T-cell (primary cell): ENCODE measurements at regions not wholly inside any gene's neighbourhood (a gene's known extent, or its start where the extent isn't known, plus 50 kb on each side); places are given as distances from the start of the nearest gene placed in this dataset.
A peak's percentile ranks its signal among the peaks of the same experiment; 100 is the strongest.

Source experiments
- ATAC-seq, 4 experiments: fragments of 200-7000 bp in 3 of 4; fragments of 150-1000 bp in 1 of 4; cut with Tn5 transposase; replicated peaks in 1 of 4; 1 replicate in 3 of 4; 2 replicates in 1 of 4; pipeline ENCODE4 v1.10.0; 2021; ENCODE audit warnings: moderate library complexity in 3 of 4, mild to moderate bottlenecking in 2 of 4, moderate number of reproducible peaks in 1 of 4
- CTCF ChIA-PET, 2 donors: fragments of 300-600 bp; sonication (Branson Sonifier 250); formaldehyde crosslinking; loops; one replicate each; lab custom pipeline; 2022; ENCODE audit warnings: antibody characterized with exemption in 2 of 2; lab: Charles Lee
- POLR2A ChIA-PET, 2 donors: fragments of 300-600 bp; sonication (Branson Sonifier 250); formaldehyde crosslinking; loops; one replicate each; lab custom pipeline; 2022; ENCODE audit warnings: antibody characterized with exemption in 2 of 2; lab: Charles Lee
- DNase-seq, 35 experiments: peaks; one replicate each; pipeline versions ENCODE4 v3.0.0 to v3.0.0-alpha.2; 2013 to 2023
- H3K27ac ChIP-seq: one replicate; pipeline ENCODE4 v1.5.1; 2013; ENCODE audit warnings: low read length
- H3K27me3 ChIP-seq, 2 experiments: replicated peaks in 1 of 2; 1 replicate in 1 of 2; 2 replicates in 1 of 2; pipeline versions ENCODE4 v1.6.1 to v1.7.0; 2013; ENCODE audit warnings: low read length in 1 of 2, mixed read lengths in 1 of 2; ENCODE audit not compliant: control insufficient read depth in 2 of 2, insufficient read depth in 2 of 2; ENCODE audit errors: extremely low read depth in 1 of 2
- H3K36me3 ChIP-seq, 2 donors: 1 replicate in 1 of 2; 2 replicates in 1 of 2; pipeline versions ENCODE4 v1.6.1 to v1.7.0; 2013; ENCODE audit warnings: low read length in 1 of 2; ENCODE audit not compliant: control insufficient read depth in 2 of 2, insufficient read depth in 1 of 2; ENCODE audit errors: extremely low read depth in 1 of 2
- H3K4me1 ChIP-seq, 2 experiments: 1 replicate in 1 of 2; 2 replicates in 1 of 2; pipeline versions ENCODE4 v1.6.1 to v1.7.0; 2013; ENCODE audit warnings: low read length in 2 of 2, mixed read lengths in 1 of 2; ENCODE audit not compliant: insufficient read depth in 2 of 2, control insufficient read depth in 1 of 2; ENCODE audit errors: extremely low read depth in 1 of 2
- H3K4me3 ChIP-seq, 2 donors: 1 replicate in 1 of 2; 2 replicates in 1 of 2; pipeline versions ENCODE4 v1.5.1 to v1.7.0; 2013; ENCODE audit warnings: mild to moderate bottlenecking in 2 of 2, low read length in 1 of 2, moderate library complexity in 1 of 2; ENCODE audit not compliant: control insufficient read depth in 1 of 2; ENCODE audit errors: extremely low read depth in 1 of 2
- H3K9me3 ChIP-seq: 2 replicates; pipeline ENCODE4 v1.7.0; 2013
- H3K27ac Mint-ChIP-seq, 2 donors: one replicate each; pipeline ENCODE4 v1.8.0; 2020 to 2021; ENCODE audit warnings: mild to moderate bottlenecking in 2 of 2, mixed read lengths in 2 of 2
- H3K27me3 Mint-ChIP-seq, 2 donors: one replicate each; pipeline ENCODE4 v1.8.0; 2021 to 2022; ENCODE audit warnings: mixed read lengths in 2 of 2
- H3K36me3 Mint-ChIP-seq: one replicate; pipeline ENCODE4 v1.8.0; 2021; ENCODE audit warnings: mixed read lengths
- H3K4me1 Mint-ChIP-seq, 3 donors: one replicate each; pipeline ENCODE4 v1.8.0; 2020 to 2022; ENCODE audit warnings: mixed read lengths in 3 of 3, mild to moderate bottlenecking in 1 of 3
- H3K4me3 Mint-ChIP-seq, 3 donors: one replicate each; pipeline ENCODE4 v1.8.0; 2020 to 2022; ENCODE audit warnings: mild to moderate bottlenecking in 3 of 3, mixed read lengths in 3 of 3, moderate library complexity in 3 of 3
- H3K9me3 Mint-ChIP-seq, 3 donors: one replicate each; pipeline ENCODE4 v1.8.0; 2020 to 2022; ENCODE audit warnings: mixed read lengths in 3 of 3
- WGBS: methylation state at CpG from one replicate; pipeline ENCODE4 v1.1.5; 2013; ENCODE audit warnings: missing lambda C conversion rate; ENCODE audit not compliant: insufficient coverage; 5-methylcytosine and 5-hydroxymethylcytosine counted together

DNA sequence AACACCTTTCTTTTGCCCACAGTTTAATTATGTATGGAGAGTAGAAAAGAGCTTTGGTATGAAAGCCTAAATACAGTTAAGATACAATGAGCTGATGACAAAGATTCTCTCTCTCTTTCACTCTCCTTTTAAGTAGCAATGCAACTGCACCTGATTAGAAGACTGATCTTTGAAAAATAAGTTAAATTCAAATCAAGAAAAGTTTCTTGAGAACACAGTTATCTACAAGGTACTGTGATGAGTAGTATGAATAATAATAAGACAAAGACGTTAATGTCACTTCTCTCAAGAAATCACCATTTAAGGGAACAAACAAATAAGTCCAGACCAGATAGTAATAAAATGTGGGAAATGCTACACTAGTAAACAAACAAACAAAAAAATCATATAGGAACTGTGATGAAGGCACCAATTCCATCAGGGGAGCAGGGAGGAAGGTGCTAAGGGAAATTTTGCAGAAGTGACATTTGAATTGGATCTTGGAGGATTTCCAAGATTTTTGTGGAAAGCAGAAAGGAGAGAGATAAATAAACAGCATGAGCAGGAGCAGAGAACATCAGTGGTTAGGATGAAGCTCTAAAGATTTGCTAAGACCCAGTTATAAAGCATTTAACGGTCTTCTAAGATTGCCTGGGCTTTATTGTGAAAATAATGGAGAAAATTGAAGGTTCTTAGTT is 65.2 kb upstream of the STK38L start:
- Histone ChIP-seq H3K4me3 (no peak overlapping the region), H3K36me3 (no peaks in the 10 kb centered on the region), H3K27ac (no peak overlapping the region), H3K9me3 (no peaks in the 10 kb centered on the region), H3K27me3 (peaks cover 0 to 3% of the 10 kb centered on the region in 2 experiments), H3K4me1 (no peaks in the 10 kb centered on the region)
- Mint-ChIP-seq H3K4me1 (peaks cover 5 to 8% (median 7%) of the 10 kb centered on the region in 3 donors), H3K27me3 (no peaks in the 10 kb centered on the region), H3K27ac (no peak overlapping the region), H3K36me3 (no peaks in the 10 kb centered on the region), H3K9me3 (no peaks in the 10 kb centered on the region), H3K4me3 (no peak overlapping the region)
- ATAC-seq: no peak
- WGBS: 80% methylated on average over 1 of the region's 2 CpGs
- DNase-seq: no peak
- CTCF ChIA-PET: no interaction called here
- POLR2A ChIA-PET: no interaction called here

DNA sequence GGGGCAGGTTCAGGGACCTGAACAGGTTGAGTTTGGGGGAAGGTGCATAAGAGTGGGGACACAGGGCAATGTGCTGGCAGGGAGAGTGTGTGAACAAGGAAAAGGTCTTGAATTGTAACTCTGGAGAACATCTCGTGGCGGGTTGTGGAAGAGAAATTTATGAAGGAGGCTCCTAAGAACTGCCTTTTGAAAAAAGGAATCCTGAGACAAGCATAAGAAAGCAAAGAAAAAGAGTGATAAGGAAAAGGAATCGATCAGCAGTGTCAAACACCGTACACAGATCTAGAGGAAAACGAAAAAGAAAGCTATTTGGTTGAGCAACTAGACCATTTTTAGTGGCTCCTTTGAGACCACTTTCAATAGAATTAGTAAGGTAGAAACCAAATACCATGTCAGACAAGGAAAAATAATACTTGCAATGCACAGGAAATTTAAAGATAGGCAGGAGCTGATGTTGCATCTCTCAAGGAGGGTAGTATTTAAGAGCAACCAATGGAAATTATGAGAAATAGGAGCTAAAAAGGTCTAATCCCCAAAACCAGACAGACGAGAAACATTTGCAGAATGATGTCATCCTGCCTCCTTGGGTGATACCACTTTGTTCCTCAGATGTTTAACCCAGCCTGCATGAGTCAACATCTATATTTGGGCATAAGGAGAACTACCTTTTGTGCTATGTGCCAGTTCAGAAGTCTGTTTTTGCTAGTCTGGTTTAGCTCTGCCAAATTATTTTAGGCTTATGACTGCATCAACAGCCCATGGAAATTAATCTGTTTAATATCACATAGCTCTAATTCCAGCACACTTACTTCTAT is 64.5 kb upstream of the STK38L start:
- Histone ChIP-seq H3K9me3 (no peaks in the 10 kb centered on the region), H3K27ac (no peak overlapping the region), H3K27me3 (peaks cover 0 to 3% of the 10 kb centered on the region in 2 experiments), H3K36me3 (no peaks in the 10 kb centered on the region), H3K4me1 (no peaks in the 10 kb centered on the region), H3K4me3 (no peak overlapping the region)
- ATAC-seq (peak in 2 of 4 experiments; percentile 52 to 63), DNase-seq (peak in 1 of 35 experiments; percentile 14)
- no peaks in the 10 kb centered on the region for H3K27me3 Mint-ChIP-seq
- POLR2A ChIA-PET: interaction anchor here (0.6 kb wide), 2 partner anchors 9 to 63 kb away, joined by 3 read pairs; no protein-coding TSS in a partner anchor
- H3K27ac Mint-ChIP-seq: no peak overlapping the region
- WGBS: 52% methylated on average over 3 of the region's 6 CpGs
- no peaks in the 10 kb centered on the region for H3K9me3 Mint-ChIP-seq
- no peak overlapping the region for H3K4me3 Mint-ChIP-seq
- CTCF ChIA-PET: no interaction called here
- no peaks in the 10 kb centered on the region for H3K36me3 Mint-ChIP-seq
- peaks cover 5 to 8% (median 7%) of the 10 kb centered on the region in 3 donors for H3K4me1 Mint-ChIP-seq

DNA sequence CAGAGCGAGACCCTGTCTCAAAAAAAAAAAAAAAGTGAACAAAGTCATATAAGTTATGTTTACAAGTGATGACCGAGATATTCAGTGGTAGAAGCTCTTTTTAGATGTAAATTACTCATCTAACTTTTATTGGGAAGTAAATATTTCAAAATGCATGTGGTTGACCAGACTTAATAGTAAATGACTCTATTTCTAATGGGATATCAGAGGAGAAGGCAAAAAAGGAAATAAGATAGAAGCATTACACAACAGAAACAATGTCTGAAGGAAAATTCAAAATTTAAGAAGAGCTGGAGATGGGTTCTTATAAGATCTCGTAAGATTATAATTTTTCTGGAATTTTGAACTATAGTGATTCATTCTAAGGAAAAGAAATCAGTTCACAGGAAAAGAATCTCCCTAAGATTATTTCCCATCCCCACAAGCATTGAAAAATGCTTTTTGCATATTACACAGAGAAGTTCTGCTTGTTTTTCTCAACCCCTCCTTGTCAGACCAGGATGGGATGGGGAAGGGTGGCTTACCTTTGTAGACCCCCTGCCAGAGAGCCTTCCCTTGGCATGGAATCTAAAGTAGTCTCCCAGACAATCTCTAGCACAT is 63.1 kb upstream of the STK38L start:
- H3K27me3 ChIP-seq: peaks cover 0 to 3% of the 10 kb centered on the region in 2 experiments
- Mint-ChIP-seq H3K9me3 (no peaks in the 10 kb centered on the region), H3K27me3 (no peaks in the 10 kb centered on the region), H3K36me3 (no peaks in the 10 kb centered on the region), H3K27ac (no peak overlapping the region), H3K4me3 (no peak overlapping the region), H3K4me1 (peaks cover 13 to 15% (median 14%) of the 10 kb centered on the region in 3 donors)
- H3K27ac ChIP-seq: no peak overlapping the region
- POLR2A ChIA-PET: no interaction called here
- no peaks in the 10 kb centered on the region for H3K36me3 ChIP-seq
- no CpG with 5 or more reads among the region's 3 CpGs for WGBS
- no peaks in the 10 kb centered on the region for H3K9me3 ChIP-seq
- CTCF ChIA-PET: interaction anchor here in 1 of 2 donors (0.7 kb wide), 1 partner anchor 36 kb away, joined by 3 read pairs; no protein-coding TSS in a partner anchor
- no peak overlapping the region for H3K4me3 ChIP-seq
- ATAC-seq (no peak), DNase-seq (no peak)
- peaks cover 2 to 4% of the 10 kb centered on the region in 2 experiments for H3K4me1 ChIP-seq

DNA sequence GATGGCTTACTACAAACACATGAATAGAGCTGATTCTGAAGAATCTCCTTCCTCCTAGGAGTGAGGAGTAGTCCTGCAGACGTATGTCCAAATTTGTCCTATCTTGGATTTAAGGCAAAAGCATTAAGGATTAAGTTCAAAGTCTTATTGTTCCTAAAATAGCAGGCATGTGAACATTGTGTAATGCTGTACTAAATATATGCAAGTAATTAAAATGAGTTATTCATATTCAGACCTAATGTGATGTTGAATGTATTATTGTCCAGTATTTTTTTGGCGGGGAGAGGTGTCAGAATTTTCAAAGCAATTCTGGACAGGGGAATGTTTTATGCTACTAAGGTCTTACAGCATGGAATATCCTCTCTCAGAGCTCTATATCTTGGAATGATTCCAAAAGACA is 60.7 kb upstream of the STK38L start:
- H3K36me3 ChIP-seq: no peaks in the 10 kb centered on the region
- POLR2A ChIA-PET: no interaction called here
- H3K4me3 ChIP-seq: no peak overlapping the region
- no peak for ATAC-seq
- Mint-ChIP-seq H3K27ac (no peak overlapping the region), H3K27me3 (no peaks in the 10 kb centered on the region), H3K4me3 (no peak overlapping the region), H3K36me3 (peaks cover 2% of the 10 kb centered on the region), H3K4me1 (peaks cover 13 to 15% (median 14%) of the 10 kb centered on the region in 3 donors), H3K9me3 (no peaks in the 10 kb centered on the region)
- no peaks in the 10 kb centered on the region for H3K9me3 ChIP-seq
- H3K27ac ChIP-seq: no peak overlapping the region
- no peak for DNase-seq
- peaks cover 0 to 3% of the 10 kb centered on the region in 2 experiments for H3K27me3 ChIP-seq
- peaks cover 2 to 4% of the 10 kb centered on the region in 2 experiments for H3K4me1 ChIP-seq
- no CpG with 5 or more reads among the region's 2 CpGs for WGBS
- CTCF ChIA-PET: no interaction called here

DNA sequence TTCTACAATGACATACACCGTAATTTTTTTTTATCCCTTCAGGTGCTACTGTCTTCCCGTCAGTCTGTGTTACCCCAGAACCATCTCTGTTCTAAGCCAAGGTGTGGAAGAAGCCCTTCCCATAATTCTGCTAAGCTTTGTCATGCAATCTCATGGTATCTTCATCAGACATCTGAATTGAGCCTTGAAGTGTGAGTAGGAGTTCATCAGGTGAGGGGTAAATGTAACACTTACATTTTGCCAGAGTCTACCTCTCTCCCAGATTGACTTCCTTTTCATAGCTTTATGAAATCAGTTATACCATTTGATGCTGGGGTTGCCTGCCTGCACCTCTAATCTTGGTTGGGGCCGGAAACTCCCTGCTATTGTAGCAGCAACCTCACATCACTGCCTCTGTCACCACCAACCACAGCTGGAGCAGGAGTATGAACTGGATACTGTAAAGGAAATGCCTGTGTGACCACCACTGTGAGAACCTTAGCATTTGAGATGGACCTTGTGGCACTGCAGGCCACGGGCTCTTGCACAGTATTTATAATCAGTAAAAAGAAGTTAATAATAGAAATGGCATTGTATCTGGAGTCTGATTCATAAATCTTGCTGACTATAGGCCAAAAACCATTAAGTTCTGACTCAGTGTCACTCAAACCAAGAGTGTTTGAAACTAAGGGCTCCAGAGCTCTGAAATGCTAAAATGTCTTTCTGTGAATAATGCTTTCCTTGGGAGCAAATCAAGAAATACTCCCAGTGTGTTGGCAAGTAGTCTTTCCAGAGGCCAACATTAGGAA is 58.7 kb upstream of the STK38L start:
- Mint-ChIP-seq H3K36me3 (peaks cover 11% of the 10 kb centered on the region), H3K27me3 (no peaks in the 10 kb centered on the region), H3K27ac (peak overlapping the region; percentile 11 to 55), H3K4me3 (no peak overlapping the region), H3K9me3 (no peaks in the 10 kb centered on the region), H3K4me1 (peaks cover 6 to 10% (median 6%) of the 10 kb centered on the region in 3 donors)
- ChIA-PET CTCF (no interaction called here), POLR2A (no interaction called here)
- DNase-seq (peak in 27 of 35 experiments; percentile 2 to 47 (median 14)), ATAC-seq (peak; percentile 61 to 98 (median 66))
- Histone ChIP-seq H3K4me3 (no peak overlapping the region), H3K27ac (no peak overlapping the region), H3K36me3 (no peaks in the 10 kb centered on the region), H3K4me1 (peaks cover 2 to 4% of the 10 kb centered on the region in 2 experiments), H3K9me3 (no peaks in the 10 kb centered on the region), H3K27me3 (peaks cover 0 to 3% of the 10 kb centered on the region in 2 experiments)
- WGBS: 28% methylated on average over 2 of the region's 4 CpGs
